Natural killer cell (primary cell): ENCODE measurements at regions not wholly inside any gene's neighbourhood (a gene's known extent, or its start where the extent isn't known, plus 50 kb on each side); places are given as distances from the start of the nearest gene placed in this dataset.

Experiments used
- ATAC-seq, 3 donors: fragments of 150-1000 bp in 2 of 3; fragments of 200-7000 bp in 1 of 3; cut with Tn5 transposase; 1 replicate in 1 of 3; 2 replicates in 2 of 3; pipeline ENCODE4 v1.10.0; 2021; ENCODE audit warnings: mild to moderate bottlenecking in 2 of 3, moderate library complexity in 2 of 3
- DNase-seq, 2 donors: peaks; one replicate each; pipeline versions ENCODE4 v3.0.0 to v3.0.0-alpha.2; 2013 to 2021; ENCODE audit warnings: mixed read lengths in 1 of 2
- H3K27ac ChIP-seq: one replicate; pipeline ENCODE4 v1.5.1; 2013; ENCODE audit warnings: mild to moderate bottlenecking, low read length
- H3K27me3 ChIP-seq: one replicate; pipeline ENCODE4 v1.6.1; 2013; ENCODE audit warnings: low read length; ENCODE audit not compliant: control insufficient read depth, insufficient read depth
- H3K36me3 ChIP-seq: one replicate; pipeline ENCODE4 v1.6.1; 2013; ENCODE audit warnings: low read length; ENCODE audit not compliant: control insufficient read depth, insufficient read depth
- H3K4me1 ChIP-seq: one replicate; pipeline ENCODE4 v1.6.1; 2013; ENCODE audit warnings: low read length; ENCODE audit not compliant: control insufficient read depth, insufficient read depth
- H3K4me3 ChIP-seq: one replicate; pipeline ENCODE4 v1.5.1; 2013; ENCODE audit warnings: low read length
- H3K9me3 ChIP-seq: one replicate; pipeline ENCODE4 v1.6.1; 2013; ENCODE audit warnings: low read length; ENCODE audit not compliant: control insufficient read depth, insufficient read depth
- H3K27ac Mint-ChIP-seq, 2 donors: one replicate each; pipeline ENCODE4 v1.8.0; 2022; ENCODE audit warnings: mild to moderate bottlenecking in 2 of 2, mixed read lengths in 2 of 2, moderate library complexity in 1 of 2
- H3K27me3 Mint-ChIP-seq, 2 donors: one replicate each; pipeline ENCODE4 v1.8.0; 2022; ENCODE audit warnings: low read depth in 2 of 2, mixed read lengths in 2 of 2
- H3K36me3 Mint-ChIP-seq: one replicate; pipeline ENCODE4 v1.8.0; 2022; ENCODE audit warnings: mixed read lengths
- H3K4me1 Mint-ChIP-seq, 2 donors: one replicate each; pipeline ENCODE4 v1.8.0; 2022; ENCODE audit warnings: mixed read lengths in 2 of 2
- H3K4me3 Mint-ChIP-seq: one replicate; pipeline ENCODE4 v1.8.0; 2022; ENCODE audit warnings: mild to moderate bottlenecking, moderate library complexity, mixed read lengths
- H3K9me3 Mint-ChIP-seq, 2 donors: one replicate each; pipeline ENCODE4 v1.8.0; 2022; ENCODE audit warnings: mixed read lengths in 2 of 2
- WGBS: methylation state at CpG from one replicate; pipeline ENCODE4 v1.1.7; 2013; ENCODE audit warnings: missing lambda C conversion rate; ENCODE audit not compliant: insufficient coverage; 5-methylcytosine and 5-hydroxymethylcytosine counted together
- intact Hi-C: fragments of 100-400 bp; cut with micrococcal nuclease; formaldehyde crosslinking; loops from one replicate; pipeline ENCODE4 v1.14.2; 2022
- TF ChIP-seq, protein P1 (sequence below): fragments of 200-600 bp; IDR thresholded peaks from one replicate; pipeline ENCODE4 v1.8.0; 2022; ENCODE audit warnings: antibody characterized with exemption

DNA sequence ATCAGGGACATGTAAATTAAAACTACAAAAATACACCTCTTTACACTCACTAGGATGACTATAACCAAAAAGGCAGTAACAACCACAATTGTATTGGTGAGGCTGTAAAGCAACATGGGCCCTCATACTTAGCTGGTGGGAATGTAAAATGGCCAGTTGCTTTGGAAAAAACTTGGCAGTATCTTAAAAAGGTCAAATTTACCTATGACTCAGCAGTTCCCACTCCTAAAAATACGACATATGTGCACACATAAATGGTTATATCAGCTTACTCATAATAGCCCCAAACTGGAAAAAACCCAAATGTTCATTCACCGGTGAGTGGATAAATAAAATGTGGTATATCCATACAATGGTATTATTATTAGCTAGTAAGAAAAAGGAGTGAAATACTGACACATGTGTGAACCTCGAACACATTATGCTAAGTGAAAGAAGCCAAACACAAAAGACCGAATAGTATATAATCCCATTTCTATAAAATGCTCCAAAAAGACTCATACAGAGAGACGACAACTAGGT is 391.4 kb downstream of the NPIPA8 start:
- Mint-ChIP-seq H3K4me3 (no peak overlapping the region), H3K4me1 (no peaks in the 10 kb centered on the region), H3K36me3 (no peaks in the 10 kb centered on the region), H3K27ac (no peak overlapping the region), H3K27me3 (peaks cover 8 to 47% of the 10 kb centered on the region in 2 donors), H3K9me3 (no peaks in the 10 kb centered on the region)
- DNase-seq (no peak), ATAC-seq (no peak)
- 60% methylated on average over 1 of the region's 5 CpGs for WGBS
- Histone ChIP-seq H3K9me3 (no peaks in the 10 kb centered on the region), H3K4me3 (no peak overlapping the region), H3K27ac (no peak overlapping the region), H3K36me3 (no peaks in the 10 kb centered on the region), H3K27me3 (peaks cover 2% of the 10 kb centered on the region), H3K4me1 (no peaks in the 10 kb centered on the region)
- intact Hi-C loops = no loop called here
- TF ChIP-seq, protein P1, sequence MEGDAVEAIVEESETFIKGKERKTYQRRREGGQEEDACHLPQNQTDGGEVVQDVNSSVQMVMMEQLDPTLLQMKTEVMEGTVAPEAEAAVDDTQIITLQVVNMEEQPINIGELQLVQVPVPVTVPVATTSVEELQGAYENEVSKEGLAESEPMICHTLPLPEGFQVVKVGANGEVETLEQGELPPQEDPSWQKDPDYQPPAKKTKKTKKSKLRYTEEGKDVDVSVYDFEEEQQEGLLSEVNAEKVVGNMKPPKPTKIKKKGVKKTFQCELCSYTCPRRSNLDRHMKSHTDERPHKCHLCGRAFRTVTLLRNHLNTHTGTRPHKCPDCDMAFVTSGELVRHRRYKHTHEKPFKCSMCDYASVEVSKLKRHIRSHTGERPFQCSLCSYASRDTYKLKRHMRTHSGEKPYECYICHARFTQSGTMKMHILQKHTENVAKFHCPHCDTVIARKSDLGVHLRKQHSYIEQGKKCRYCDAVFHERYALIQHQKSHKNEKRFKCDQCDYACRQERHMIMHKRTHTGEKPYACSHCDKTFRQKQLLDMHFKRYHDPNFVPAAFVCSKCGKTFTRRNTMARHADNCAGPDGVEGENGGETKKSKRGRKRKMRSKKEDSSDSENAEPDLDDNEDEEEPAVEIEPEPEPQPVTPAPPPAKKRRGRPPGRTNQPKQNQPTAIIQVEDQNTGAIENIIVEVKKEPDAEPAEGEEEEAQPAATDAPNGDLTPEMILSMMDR = no peak

DNA sequence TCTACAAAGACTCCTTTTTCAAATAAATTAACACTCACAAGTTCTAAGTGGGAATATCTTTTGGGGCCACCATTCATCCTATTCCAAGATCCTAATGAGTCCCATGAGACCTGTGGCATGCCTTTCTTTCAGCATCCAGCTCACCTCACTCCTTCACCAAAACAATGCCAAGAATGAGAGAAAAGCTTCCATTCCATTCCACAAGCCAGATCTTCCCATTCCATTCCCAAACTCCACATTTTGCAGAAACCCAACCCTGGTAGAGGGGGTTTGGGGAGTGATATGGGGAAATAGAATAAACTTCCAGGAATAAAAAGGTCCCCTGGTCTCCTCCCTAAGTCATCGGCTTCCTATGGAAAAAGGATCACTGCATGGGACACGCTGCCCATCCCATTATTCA is 392.2 kb downstream of the NPIPA8 start:
- Histone ChIP-seq H3K27ac (no peak overlapping the region), H3K36me3 (no peaks in the 10 kb centered on the region), H3K4me1 (no peaks in the 10 kb centered on the region), H3K9me3 (no peaks in the 10 kb centered on the region), H3K27me3 (peaks cover under 1% of the 10 kb centered on the region), H3K4me3 (no peak overlapping the region)
- H3K27ac Mint-ChIP-seq = no peak overlapping the region
- ATAC-seq (no peak), DNase-seq (no peak)
- no peaks in the 10 kb centered on the region for H3K9me3 Mint-ChIP-seq
- TF ChIP-seq, protein P1 = no peak
- intact Hi-C loops = no loop called here
- H3K27me3 Mint-ChIP-seq = peaks cover 5 to 39% of the 10 kb centered on the region in 2 donors
- WGBS = 91% methylated on average over 2 of the region's 2 CpGs
- H3K4me3 Mint-ChIP-seq = no peak overlapping the region
- H3K4me1 Mint-ChIP-seq = no peaks in the 10 kb centered on the region
- H3K36me3 Mint-ChIP-seq = no peaks in the 10 kb centered on the region

DNA sequence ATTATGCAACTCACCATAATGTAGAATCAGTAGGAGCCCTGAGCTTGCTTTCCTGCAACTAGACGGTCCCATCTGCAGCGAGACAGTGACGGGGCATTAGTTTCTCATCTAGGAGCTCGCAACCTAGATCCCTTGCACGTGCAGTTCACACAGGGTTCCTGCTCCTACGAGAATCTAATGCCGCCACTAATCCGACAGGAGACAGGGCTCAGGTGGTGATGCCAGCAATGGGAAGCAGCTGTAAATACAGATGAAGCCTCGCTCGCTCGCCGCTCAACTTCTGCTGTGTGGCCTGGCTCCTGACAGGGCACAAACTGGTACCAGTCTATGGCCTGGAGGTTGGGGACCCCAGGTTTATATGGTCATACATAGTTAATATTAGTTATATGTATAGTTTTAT is 394.5 kb downstream of the NPIPA8 start:
- no peak overlapping the region for H3K27ac Mint-ChIP-seq
- H3K4me3 Mint-ChIP-seq = no peak overlapping the region
- Histone ChIP-seq H3K36me3 (no peaks in the 10 kb centered on the region), H3K27me3 (no peaks in the 10 kb centered on the region), H3K9me3 (no peaks in the 10 kb centered on the region), H3K4me3 (no peak overlapping the region), H3K4me1 (no peaks in the 10 kb centered on the region), H3K27ac (no peak overlapping the region)
- TF ChIP-seq, protein P1 = no peak
- intact Hi-C loops = no loop called here
- no peaks in the 10 kb centered on the region for H3K4me1 Mint-ChIP-seq
- WGBS = 96% methylated on average over 12 of the region's 12 CpGs
- DNase-seq = no peak
- H3K27me3 Mint-ChIP-seq = peaks cover 0 to 24% of the 10 kb centered on the region in 2 donors
- no peaks in the 10 kb centered on the region for H3K9me3 Mint-ChIP-seq
- no peak for ATAC-seq
- no peaks in the 10 kb centered on the region for H3K36me3 Mint-ChIP-seq
